B cell (primary cell): ENCODE measurements at regions not wholly inside any gene's neighbourhood (a gene's known extent, or its start where the extent isn't known, plus 50 kb on each side); places are given as distances from the start of the nearest gene placed in this dataset.

ENCODE experiments used
- ATAC-seq: fragments of 200-7000 bp; cut with Tn5 transposase; one replicate; pipeline ENCODE4 v1.10.0; 2021; ENCODE audit warnings: low read depth, mild to moderate bottlenecking, moderate number of reproducible peaks, moderate library complexity
- CTCF ChIA-PET: fragments of 350-600 bp; sonication (Branson Sonifier 250); formaldehyde crosslinking; loops from one replicate; lab custom pipeline; 2021; ENCODE audit warnings: antibody characterized with exemption, inconsistent platforms; lab: Charles Lee
- POLR2A ChIA-PET: fragments of 350-600 bp; sonication (Branson Sonifier 250); formaldehyde crosslinking; loops from one replicate; lab custom pipeline; 2021; ENCODE audit warnings: antibody characterized with exemption; lab: Charles Lee
- DNase-seq: peaks from one replicate; pipeline ENCODE4 v3.0.0; 2013
- H2AFZ ChIP-seq: 2 replicates; pipeline ENCODE4 v1.6.1; 2012; ENCODE audit warnings: mild to moderate bottlenecking, low read depth, low read length; ENCODE audit not compliant: insufficient read depth, poor library complexity, severe bottlenecking
- H3K27ac ChIP-seq, 2 donors: 1 replicate in 1 of 2; 2 replicates in 1 of 2; pipeline ENCODE4 v1.5.1; 2012 to 2013; ENCODE audit warnings: low read length in 2 of 2, mild to moderate bottlenecking in 2 of 2, moderate library complexity in 1 of 2
- H3K27me3 ChIP-seq, 4 experiments: fragments of 200-600 bp in 1 of 4; sonication (generic) in 1 of 4; replicated peaks in 1 of 4; 1 replicate in 2 of 4; 2 replicates in 2 of 4; pipeline versions ENCODE4 v1.6.1 to v1.7.0; 2013 to 2016; ENCODE audit warnings: low read length in 3 of 4, mild to moderate bottlenecking in 2 of 4, mixed read lengths in 1 of 4, moderate library complexity in 1 of 4; ENCODE audit not compliant: insufficient read depth in 4 of 4, control insufficient read depth in 3 of 4; ENCODE audit errors: control extremely low read depth in 1 of 4
- H3K36me3 ChIP-seq, 2 experiments: replicated peaks in 1 of 2; 1 replicate in 1 of 2; 2 replicates in 1 of 2; pipeline versions ENCODE4 v1.6.1 to v1.7.1; 2013; ENCODE audit warnings: low read length in 1 of 2; ENCODE audit not compliant: insufficient read depth in 2 of 2, control insufficient read depth in 1 of 2; ENCODE audit errors: control extremely low read depth in 1 of 2, extremely low read depth in 1 of 2
- H3K4me1 ChIP-seq, 2 donors: fragments of 200-600 bp in 1 of 2; sonication (generic) in 1 of 2; 1 replicate in 1 of 2; 2 replicates in 1 of 2; pipeline versions ENCODE4 v1.5.1 to v1.6.1; 2013 to 2017; ENCODE audit warnings: low read length in 2 of 2; ENCODE audit not compliant: control insufficient read depth in 2 of 2, insufficient read depth in 2 of 2
- H3K4me2 ChIP-seq: replicated peaks from 2 replicates; pipeline ENCODE3; 2012; ENCODE audit warnings: mild to moderate bottlenecking, low read depth, low read length; ENCODE audit not compliant: poor library complexity, severe bottlenecking
- H3K4me3 ChIP-seq, 5 experiments: fragments of 200-600 bp in 1 of 5; sonication (generic) in 1 of 5; 1 replicate in 3 of 5; 2 replicates in 2 of 5; pipeline versions ENCODE4 v1.5.1 to v1.7.0; 2011 to 2016; ENCODE audit warnings: low read length in 4 of 5, mild to moderate bottlenecking in 4 of 5, low read depth in 2 of 5, control low read depth in 1 of 5, moderate library complexity in 1 of 5; ENCODE audit not compliant: insufficient read depth in 1 of 5; ENCODE audit errors: control extremely low read depth in 1 of 5, extremely low read depth in 1 of 5
- H3K79me2 ChIP-seq: fragments of 200-600 bp; sonication (generic); one replicate; pipeline ENCODE4 v1.6.0; 2016; ENCODE audit warnings: low read length; ENCODE audit not compliant: control insufficient read depth, insufficient read depth
- H3K9ac ChIP-seq: fragments of 200-600 bp; sonication (generic); 2 replicates; pipeline ENCODE4 v1.6.1; 2017; ENCODE audit warnings: mild to moderate bottlenecking, low read length, moderate library complexity
- H3K9me3 ChIP-seq, 3 donors: one replicate each; pipeline versions ENCODE4 v1.6.1 to v1.7.1; 2013; ENCODE audit warnings: low read length in 2 of 3; ENCODE audit not compliant: control insufficient read depth in 2 of 3, insufficient read depth in 1 of 3; ENCODE audit errors: control extremely low read depth in 1 of 3
- H4K20me1 ChIP-seq: 2 replicates; pipeline ENCODE4 v1.6.0; 2012; ENCODE audit warnings: mild to moderate bottlenecking, low read length; ENCODE audit not compliant: insufficient read depth, control insufficient read depth, poor library complexity, severe bottlenecking
- H3K27ac Mint-ChIP-seq: one replicate; pipeline ENCODE4 v1.8.0; 2021; ENCODE audit warnings: mixed read lengths
- H3K27me3 Mint-ChIP-seq: one replicate; pipeline ENCODE4 v1.8.0; 2021; ENCODE audit warnings: mixed read lengths
- H3K4me1 Mint-ChIP-seq: one replicate; pipeline ENCODE4 v1.8.0; 2021; ENCODE audit warnings: mixed read lengths
- H3K4me3 Mint-ChIP-seq: one replicate; pipeline ENCODE4 v1.8.0; 2021; ENCODE audit warnings: mixed read lengths
- H3K9me3 Mint-ChIP-seq: one replicate; pipeline ENCODE4 v1.8.0; 2022; ENCODE audit warnings: mixed read lengths; ENCODE audit not compliant: insufficient read depth
- CTCF ChIP-seq: fragments of 200-600 bp; IDR thresholded peaks from one replicate; pipeline ENCODE4 v1.8.0; 2022; ENCODE audit warnings: antibody characterized with exemption, mild to moderate bottlenecking
- EZH2 ChIP-seq: IDR thresholded peaks from 2 replicates; pipeline ENCODE4 v1.6.1; 2012; ENCODE audit warnings: borderline replicate concordance, low read depth, mild to moderate bottlenecking, moderate library complexity, low read length; ENCODE audit not compliant: insufficient read depth, poor library complexity, severe bottlenecking
- WGBS: methylation state at CpG from one replicate; pipeline ENCODE4 v1.1.5; 2013; ENCODE audit warnings: missing lambda C conversion rate; ENCODE audit not compliant: insufficient coverage; 5-methylcytosine and 5-hydroxymethylcytosine counted together
- intact Hi-C: fragments of 100-400 bp; cut with micrococcal nuclease; formaldehyde crosslinking; loops from one replicate; pipeline ENCODE4 v1.10.0; 2022

GRCh38 chr14:97945631-97946030 is 1148.4 kb downstream of the VRK1 start:
- CTCF ChIA-PET: no interaction called here
- H3K9ac ChIP-seq: no peak overlapping the region
- no peak overlapping the region for H3K4me3 ChIP-seq
- ATAC-seq (no peak), DNase-seq (no peak)
- H3K36me3 ChIP-seq: no peaks in the 10 kb centered on the region
- H4K20me1 ChIP-seq: no peaks in the 10 kb centered on the region
- TF ChIP-seq EZH2 (no peak), CTCF (no peak)
- Mint-ChIP-seq H3K4me3 (no peak overlapping the region), H3K4me1 (no peaks in the 10 kb centered on the region), H3K9me3 (peaks cover 6% of the 10 kb centered on the region), H3K27ac (no peak overlapping the region), H3K27me3 (no peaks in the 10 kb centered on the region)
- no peaks in the 10 kb centered on the region for H3K79me2 ChIP-seq
- H3K27me3 ChIP-seq: no peaks in the 10 kb centered on the region
- no peak overlapping the region for H3K27ac ChIP-seq
- no peak overlapping the region for H3K4me2 ChIP-seq
- peaks cover 0 to 18% (median 0%) of the 10 kb centered on the region in 3 donors for H3K9me3 ChIP-seq
- no peak overlapping the region for H2AFZ ChIP-seq
- H3K4me1 ChIP-seq: no peaks in the 10 kb centered on the region
- intact Hi-C loops: no loop called here
- POLR2A ChIA-PET: no interaction called here

- H3K9me3 ChIP-seq: peaks cover 0 to 18% (median 0%) of the 10 kb centered on the region in 3 donors
- no peak overlapping the region for H3K9ac ChIP-seq
- no peaks in the 10 kb centered on the region for H3K27me3 Mint-ChIP-seq
- no peak overlapping the region for H3K4me3 Mint-ChIP-seq
- DNase-seq (no peak), ATAC-seq (no peak)
- ChIA-PET POLR2A (no interaction called here), CTCF (no interaction called here)
- H2AFZ ChIP-seq: no peak overlapping the region
- intact Hi-C loops: no loop called here
- H4K20me1 ChIP-seq: no peaks in the 10 kb centered on the region
- no CpG with 5 or more reads among the region's 2 CpGs for WGBS
- H3K4me1 Mint-ChIP-seq: no peaks in the 10 kb centered on the region
- no peak overlapping the region for H3K27ac ChIP-seq
- no peak overlapping the region for H3K27ac Mint-ChIP-seq
- H3K27me3 ChIP-seq: no peaks in the 10 kb centered on the region
- H3K4me3 ChIP-seq: no peak overlapping the region
- no peaks in the 10 kb centered on the region for H3K36me3 ChIP-seq
- no peaks in the 10 kb centered on the region for H3K79me2 ChIP-seq
- H3K9me3 Mint-ChIP-seq: peaks cover 6% of the 10 kb centered on the region
- no peaks in the 10 kb centered on the region for H3K4me1 ChIP-seq
- TF ChIP-seq EZH2 (no peak), CTCF (no peak)
- no peak overlapping the region for H3K4me2 ChIP-seq
Measured at GRCh38 chr14:97946240-97946639, 1149.1 kb downstream of the VRK1 start.
